ENCODE measurements at regions not wholly inside any gene's neighbourhood (a gene's known extent, or its start where the extent isn't known, plus 50 kb on each side); places are given as distances from the start of the nearest gene placed in this dataset.

GRCh38 chr9:87796196-87796595, 70.3 kb downstream of the CTSL start (continued):
- TF ChIP-seq BCLAF1 (IDR thresholded peaks at IDR 0.05; ENCODE audit: borderline replicate concordance in 1 of 2, control insufficient read depth in 1 of 2, low read depth in 2 of 2, low read length in 1 of 2) (no peak), MYC (IDR thresholded peaks at IDR 0.05; ENCODE audit: low read depth, low read length) (no peak; the same call in 1 of the 2 replicates), MYC (CRISPR knock-in tag; IDR thresholded peaks at IDR 0.05; ENCODE audit: borderline replicate concordance, low read depth) (no peak), FOXA1 (IDR thresholded peaks at IDR 0.05; ENCODE audit: borderline replicate concordance) (no peak), L3MBTL2 (IDR thresholded peaks at IDR 0.05) (peak; percentile 41; the same call in 1 of the 2 replicates), NR2C1 (IDR thresholded peaks at IDR 0.05) (peak; percentile 63), NR2C1 (tag; IDR thresholded peaks at IDR 0.05) (peak; percentile 82), ZNF449 (CRISPR knock-in tag; IDR thresholded peaks at IDR 0.05) (no peak), ZNF395 (CRISPR knock-in tag; IDR thresholded peaks at IDR 0.05) (no peak), NFIC (IDR thresholded peaks at IDR 0.05) (no peak), CREB3L1 (IDR thresholded peaks at IDR 0.05; ENCODE audit: borderline replicate concordance, low read depth) (no peak), FOXK2 (conservative IDR thresholded peaks at IDR 0.05 in 1 of 2, IDR thresholded peaks at IDR 0.05 in 1 of 2; ENCODE audit: low read depth in 2 of 2) (no peak), MNT (conservative IDR thresholded peaks at IDR 0.05) (no peak), FOXO4 (CRISPR knock-in tag; IDR thresholded peaks at IDR 0.05) (no peak), ZNF277 (CRISPR knock-in tag; IDR thresholded peaks at IDR 0.05; ENCODE audit: borderline replicate concordance) (no peak)
